ENCODE measurements at regions not wholly inside any gene's neighbourhood (a gene's known extent, or its start where the extent isn't known, plus 50 kb on each side); places are given as distances from the start of the nearest gene placed in this dataset.

GRCh38 chr7:67392596-67393438 is 396.2 kb downstream of the TYW1 start:
- Histone ChIP-seq H3K4me3 (ENCODE audit: low read depth, low read length) (no peak overlapping the region), H3K27me3 (ENCODE audit: control insufficient read depth, insufficient read depth, low read length) (no peaks in the 10 kb centered on the region), H3K36me3 (ENCODE audit: control insufficient read depth, insufficient read depth, low read length) (no peaks in the 10 kb centered on the region)
- TF ChIP-seq CTCF (IDR thresholded peaks at IDR 0.05; ENCODE audit: insufficient read depth, low read length, poor library complexity, severe bottlenecking) = no peak
- DNase-seq (ENCODE audit: low read depth) = no peak

GRCh38 chr7:67393903-67394302 is 397.3 kb downstream of the TYW1 start:
- no peak overlapping the region for H3K4me3 ChIP-seq (ENCODE audit: low read depth, low read length)
- no peak for DNase-seq (ENCODE audit: low read depth)
- TF ChIP-seq CTCF (IDR thresholded peaks at IDR 0.05; ENCODE audit: insufficient read depth, low read length, poor library complexity, severe bottlenecking) = no peak
- H3K36me3 ChIP-seq (ENCODE audit: control insufficient read depth, insufficient read depth, low read length) = no peaks in the 10 kb centered on the region
- H3K27me3 ChIP-seq (ENCODE audit: control insufficient read depth, insufficient read depth, low read length) = no peaks in the 10 kb centered on the region

- DNase-seq (ENCODE audit: low read depth) = no peak
- Histone ChIP-seq H3K27me3 (ENCODE audit: control insufficient read depth, insufficient read depth, low read length) (no peaks in the 10 kb centered on the region), H3K4me3 (ENCODE audit: low read depth, low read length) (no peak overlapping the region), H3K36me3 (ENCODE audit: control insufficient read depth, insufficient read depth, low read length) (no peaks in the 10 kb centered on the region)
- no peak for TF ChIP-seq CTCF (IDR thresholded peaks at IDR 0.05; ENCODE audit: insufficient read depth, low read length, poor library complexity, severe bottlenecking)
Observed at GRCh38 chr7:67398916-67399315, 402.3 kb downstream of the TYW1 start.

GRCh38 chr7:67401492-67401891 is 404.9 kb downstream of the TYW1 start:
- no peak for DNase-seq (ENCODE audit: low read depth)
- Histone ChIP-seq H3K36me3 (ENCODE audit: control insufficient read depth, insufficient read depth, low read length) (no peaks in the 10 kb centered on the region), H3K4me3 (ENCODE audit: low read depth, low read length) (no peak overlapping the region), H3K27me3 (ENCODE audit: control insufficient read depth, insufficient read depth, low read length) (no peaks in the 10 kb centered on the region)
- no peak for TF ChIP-seq CTCF (IDR thresholded peaks at IDR 0.05; ENCODE audit: insufficient read depth, low read length, poor library complexity, severe bottlenecking)

GRCh38 chr7:67402280-67402679 is 405.6 kb downstream of the TYW1 start:
- no peak for DNase-seq (ENCODE audit: low read depth)
- no peak for TF ChIP-seq CTCF (IDR thresholded peaks at IDR 0.05; ENCODE audit: insufficient read depth, low read length, poor library complexity, severe bottlenecking)
- no peaks in the 10 kb centered on the region for H3K27me3 ChIP-seq (ENCODE audit: control insufficient read depth, insufficient read depth, low read length)
- no peaks in the 10 kb centered on the region for H3K36me3 ChIP-seq (ENCODE audit: control insufficient read depth, insufficient read depth, low read length)
- no peak overlapping the region for H3K4me3 ChIP-seq (ENCODE audit: low read depth, low read length)

- no peak for TF ChIP-seq CTCF (IDR thresholded peaks at IDR 0.05; ENCODE audit: insufficient read depth, low read length, poor library complexity, severe bottlenecking)
- no peaks in the 10 kb centered on the region for H3K36me3 ChIP-seq (ENCODE audit: control insufficient read depth, insufficient read depth, low read length)
- no peak overlapping the region for H3K4me3 ChIP-seq (ENCODE audit: low read depth, low read length)
- no peak for DNase-seq (ENCODE audit: low read depth)
- no peaks in the 10 kb centered on the region for H3K27me3 ChIP-seq (ENCODE audit: control insufficient read depth, insufficient read depth, low read length)
Observed at GRCh38 chr7:67406976-67407375, 410.3 kb downstream of the TYW1 start.
